HepG2 (cell line): ENCODE measurements at regions not wholly inside any gene's neighbourhood (a gene's known extent, or its start where the extent isn't known, plus 50 kb on each side); places are given as distances from the start of the nearest gene placed in this dataset.

Experiments
- IRX3 ChIP-seq: sonication (generic); formaldehyde crosslinking; IDR thresholded peaks from 2 replicates; pipeline ENCODE4 v1.8.1; 2023; ENCODE audit warnings: mild to moderate bottlenecking, low read depth, missing genetic modification reagents, borderline replicate concordance
- MYC ChIP-seq: sonication (generic); formaldehyde crosslinking; IDR thresholded peaks from 2 replicates; pipeline ENCODE4 v1.9.0; 2021; ENCODE audit warnings: missing genetic modification reagents, borderline replicate concordance
- TF ChIP-seq, protein P1 (sequence below): IDR thresholded peaks from 2 replicates; pipeline ENCODE4 v1.6.1; 2018; ENCODE audit warnings: missing genetic modification reagents, mild to moderate bottlenecking, missing compliant biosample characterization
- TF ChIP-seq, protein P2 (sequence below): sonication (generic); formaldehyde crosslinking; IDR thresholded peaks from 2 replicates; pipeline ENCODE4 v1.5.0; 2020; ENCODE audit warnings: mild to moderate bottlenecking, missing genetic modification reagents, moderate library complexity
- TF ChIP-seq, protein P3 (sequence below): sonication (generic); formaldehyde crosslinking; IDR thresholded peaks from one replicate; pipeline ENCODE4 v1.5.1; 2020; ENCODE audit warnings: mild to moderate bottlenecking, missing genetic modification reagents; ENCODE audit errors: not compliant biosample characterization
- TF ChIP-seq, protein P4 (sequence below): sonication (generic); formaldehyde crosslinking; IDR thresholded peaks from 2 replicates; pipeline ENCODE4 v1.5.0; 2020; ENCODE audit warnings: missing genetic modification reagents
- TF ChIP-seq, protein P5 (sequence below): IDR thresholded peaks from 2 replicates; pipeline ENCODE4 v1.6.1; 2012; ENCODE audit warnings: inconsistent platforms

DNA sequence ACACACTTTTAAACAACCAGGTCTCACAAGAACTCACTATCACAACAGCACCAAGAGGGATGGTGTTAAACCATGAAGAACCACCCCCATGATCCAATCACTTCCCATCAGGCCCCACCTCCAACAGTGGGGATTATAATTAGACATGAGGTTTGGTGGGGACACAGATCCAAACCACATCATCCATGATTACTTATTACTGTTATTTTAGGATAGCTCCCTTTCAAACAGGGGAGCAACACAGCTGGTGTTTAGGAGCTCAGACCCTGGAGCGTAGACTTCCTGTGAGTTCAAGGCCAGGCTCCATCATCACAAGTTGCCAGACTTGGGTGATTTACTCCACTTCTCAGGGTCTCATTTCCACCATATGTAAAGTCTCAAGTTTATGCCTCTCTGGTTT, 382.7 kb downstream of the HRH4 start:
- TF ChIP-seq, protein P1, sequence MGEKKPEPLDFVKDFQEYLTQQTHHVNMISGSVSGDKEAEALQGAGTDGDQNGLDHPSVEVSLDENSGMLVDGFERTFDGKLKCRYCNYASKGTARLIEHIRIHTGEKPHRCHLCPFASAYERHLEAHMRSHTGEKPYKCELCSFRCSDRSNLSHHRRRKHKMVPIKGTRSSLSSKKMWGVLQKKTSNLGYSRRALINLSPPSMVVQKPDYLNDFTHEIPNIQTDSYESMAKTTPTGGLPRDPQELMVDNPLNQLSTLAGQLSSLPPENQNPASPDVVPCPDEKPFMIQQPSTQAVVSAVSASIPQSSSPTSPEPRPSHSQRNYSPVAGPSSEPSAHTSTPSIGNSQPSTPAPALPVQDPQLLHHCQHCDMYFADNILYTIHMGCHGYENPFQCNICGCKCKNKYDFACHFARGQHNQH (CRISPR knock-in tag) = no peak
- TF ChIP-seq, protein P2, sequence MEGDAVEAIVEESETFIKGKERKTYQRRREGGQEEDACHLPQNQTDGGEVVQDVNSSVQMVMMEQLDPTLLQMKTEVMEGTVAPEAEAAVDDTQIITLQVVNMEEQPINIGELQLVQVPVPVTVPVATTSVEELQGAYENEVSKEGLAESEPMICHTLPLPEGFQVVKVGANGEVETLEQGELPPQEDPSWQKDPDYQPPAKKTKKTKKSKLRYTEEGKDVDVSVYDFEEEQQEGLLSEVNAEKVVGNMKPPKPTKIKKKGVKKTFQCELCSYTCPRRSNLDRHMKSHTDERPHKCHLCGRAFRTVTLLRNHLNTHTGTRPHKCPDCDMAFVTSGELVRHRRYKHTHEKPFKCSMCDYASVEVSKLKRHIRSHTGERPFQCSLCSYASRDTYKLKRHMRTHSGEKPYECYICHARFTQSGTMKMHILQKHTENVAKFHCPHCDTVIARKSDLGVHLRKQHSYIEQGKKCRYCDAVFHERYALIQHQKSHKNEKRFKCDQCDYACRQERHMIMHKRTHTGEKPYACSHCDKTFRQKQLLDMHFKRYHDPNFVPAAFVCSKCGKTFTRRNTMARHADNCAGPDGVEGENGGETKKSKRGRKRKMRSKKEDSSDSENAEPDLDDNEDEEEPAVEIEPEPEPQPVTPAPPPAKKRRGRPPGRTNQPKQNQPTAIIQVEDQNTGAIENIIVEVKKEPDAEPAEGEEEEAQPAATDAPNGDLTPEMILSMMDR (CRISPR knock-in tag) = no peak
- TF ChIP-seq, protein P3, sequence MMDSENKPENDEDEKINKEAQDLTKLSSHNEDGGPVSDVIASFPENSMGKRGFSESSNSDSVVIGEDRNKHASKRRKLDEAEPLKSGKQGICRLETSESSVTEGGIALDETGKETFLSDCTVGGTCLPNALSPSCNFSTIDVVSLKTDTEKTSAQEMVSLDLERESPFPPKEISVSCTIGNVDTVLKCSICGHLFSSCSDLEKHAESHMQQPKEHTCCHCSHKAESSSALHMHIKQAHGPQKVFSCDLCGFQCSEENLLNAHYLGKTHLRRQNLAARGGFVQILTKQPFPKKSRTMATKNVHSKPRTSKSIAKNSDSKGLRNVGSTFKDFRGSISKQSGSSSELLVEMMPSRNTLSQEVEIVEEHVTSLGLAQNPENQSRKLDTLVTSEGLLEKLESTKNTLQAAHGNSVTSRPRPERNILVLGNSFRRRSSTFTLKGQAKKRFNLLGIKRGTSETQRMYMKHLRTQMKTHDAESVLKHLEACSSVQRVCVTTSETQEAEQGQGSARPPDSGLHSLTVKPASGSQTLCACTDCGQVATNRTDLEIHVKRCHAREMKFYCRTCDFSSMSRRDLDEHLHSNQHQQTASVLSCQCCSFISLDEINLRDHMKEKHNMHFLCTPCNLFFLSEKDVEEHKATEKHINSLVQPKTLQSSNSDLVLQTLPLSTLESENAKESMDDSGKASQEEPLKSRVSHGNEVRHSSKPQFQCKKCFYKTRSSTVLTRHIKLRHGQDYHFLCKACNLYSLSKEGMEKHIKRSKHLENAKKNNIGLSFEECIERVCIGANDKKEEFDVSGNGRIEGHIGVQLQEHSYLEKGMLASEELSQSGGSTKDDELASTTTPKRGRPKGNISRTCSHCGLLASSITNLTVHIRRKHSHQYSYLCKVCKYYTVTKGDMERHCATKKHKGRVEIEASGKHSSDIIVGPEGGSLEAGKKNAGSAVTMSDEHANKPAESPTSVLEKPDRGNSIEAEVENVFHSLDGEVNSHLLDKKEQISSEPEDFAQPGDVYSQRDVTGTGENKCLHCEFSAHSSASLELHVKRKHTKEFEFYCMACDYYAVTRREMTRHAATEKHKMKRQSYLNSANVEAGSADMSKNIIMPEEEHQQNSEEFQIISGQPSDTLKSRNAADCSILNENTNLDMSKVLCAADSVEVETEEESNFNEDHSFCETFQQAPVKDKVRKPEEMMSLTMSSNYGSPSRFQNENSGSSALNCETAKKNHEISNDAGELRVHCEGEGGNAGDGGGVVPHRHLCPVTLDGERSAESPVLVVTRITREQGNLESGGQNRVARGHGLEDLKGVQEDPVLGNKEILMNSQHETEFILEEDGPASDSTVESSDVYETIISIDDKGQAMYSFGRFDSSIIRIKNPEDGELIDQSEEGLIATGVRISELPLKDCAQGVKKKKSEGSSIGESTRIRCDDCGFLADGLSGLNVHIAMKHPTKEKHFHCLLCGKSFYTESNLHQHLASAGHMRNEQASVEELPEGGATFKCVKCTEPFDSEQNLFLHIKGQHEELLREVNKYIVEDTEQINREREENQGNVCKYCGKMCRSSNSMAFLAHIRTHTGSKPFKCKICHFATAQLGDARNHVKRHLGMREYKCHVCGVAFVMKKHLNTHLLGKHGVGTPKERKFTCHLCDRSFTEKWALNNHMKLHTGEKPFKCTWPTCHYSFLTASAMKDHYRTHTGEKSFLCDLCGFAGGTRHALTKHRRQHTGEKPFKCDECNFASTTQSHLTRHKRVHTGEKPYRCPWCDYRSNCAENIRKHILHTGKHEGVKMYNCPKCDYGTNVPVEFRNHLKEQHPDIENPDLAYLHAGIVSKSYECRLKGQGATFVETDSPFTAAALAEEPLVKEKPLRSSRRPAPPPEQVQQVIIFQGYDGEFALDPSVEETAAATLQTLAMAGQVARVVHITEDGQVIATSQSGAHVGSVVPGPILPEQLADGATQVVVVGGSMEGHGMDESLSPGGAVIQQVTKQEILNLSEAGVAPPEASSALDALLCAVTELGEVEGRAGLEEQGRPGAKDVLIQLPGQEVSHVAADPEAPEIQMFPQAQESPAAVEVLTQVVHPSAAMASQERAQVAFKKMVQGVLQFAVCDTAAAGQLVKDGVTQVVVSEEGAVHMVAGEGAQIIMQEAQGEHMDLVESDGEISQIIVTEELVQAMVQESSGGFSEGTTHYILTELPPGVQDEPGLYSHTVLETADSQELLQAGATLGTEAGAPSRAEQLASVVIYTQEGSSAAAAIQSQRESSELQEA (CRISPR knock-in tag) = no peak
- TF ChIP-seq IRX3 (no peak), MYC (no peak)
- TF ChIP-seq, protein P4, sequence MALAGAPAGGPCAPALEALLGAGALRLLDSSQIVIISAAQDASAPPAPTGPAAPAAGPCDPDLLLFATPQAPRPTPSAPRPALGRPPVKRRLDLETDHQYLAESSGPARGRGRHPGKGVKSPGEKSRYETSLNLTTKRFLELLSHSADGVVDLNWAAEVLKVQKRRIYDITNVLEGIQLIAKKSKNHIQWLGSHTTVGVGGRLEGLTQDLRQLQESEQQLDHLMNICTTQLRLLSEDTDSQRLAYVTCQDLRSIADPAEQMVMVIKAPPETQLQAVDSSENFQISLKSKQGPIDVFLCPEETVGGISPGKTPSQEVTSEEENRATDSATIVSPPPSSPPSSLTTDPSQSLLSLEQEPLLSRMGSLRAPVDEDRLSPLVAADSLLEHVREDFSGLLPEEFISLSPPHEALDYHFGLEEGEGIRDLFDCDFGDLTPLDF (CRISPR knock-in tag) = no peak
- TF ChIP-seq, protein P5, sequence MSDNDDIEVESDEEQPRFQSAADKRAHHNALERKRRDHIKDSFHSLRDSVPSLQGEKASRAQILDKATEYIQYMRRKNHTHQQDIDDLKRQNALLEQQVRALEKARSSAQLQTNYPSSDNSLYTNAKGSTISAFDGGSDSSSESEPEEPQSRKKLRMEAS = no peak
